Vagina (tissue), 2 donors: ENCODE measurements at regions not wholly inside any gene's neighbourhood (a gene's known extent, or its start where the extent isn't known, plus 50 kb on each side); places are given as distances from the start of the nearest gene placed in this dataset.
"Not testable (repeated sequence)": the region's sequence is repeated elsewhere in the genome, so short reads cannot be mapped to it uniquely, and the experiment has no call there.

Source experiments
- CTCF ChIP-seq, 3 experiments: fragments of 450-650 bp in 2 of 3; fragments of 200-600 bp in 1 of 3; sonication (generic) in 1 of 3; IDR thresholded peaks; one replicate each; pipeline ENCODE4 v1.5.1; 2017 to 2019; ENCODE audit warnings: antibody characterized with exemption in 3 of 3, mild to moderate bottlenecking in 2 of 3, moderate library complexity in 2 of 3
- POLR2A ChIP-seq, 2 donors: fragments of 450-650 bp; IDR thresholded peaks; one replicate each; pipeline ENCODE4 v1.6.1; 2017; ENCODE audit warnings: antibody characterized with exemption in 2 of 2, mild to moderate bottlenecking in 2 of 2, moderate library complexity in 2 of 2

GRCh38 chrX:115725370-115725769 is 164.4 kb downstream of the PLS3 start:
- TF ChIP-seq CTCF, POLR2A (IDR thresholded peaks at IDR 0.05): not testable (repeated sequence)
